SK-N-SH (cell line): ENCODE measurements at regions not wholly inside any gene's neighbourhood (a gene's known extent, or its start where the extent isn't known, plus 50 kb on each side); places are given as distances from the start of the nearest gene placed in this dataset.

Experiments
- CTCF ChIP-seq: fragments of 200-600 bp; sonication (generic); IDR thresholded peaks from 2 replicates; pipeline ENCODE4 v1.6.1; 2017; ENCODE audit warnings: antibody characterized with exemption, mild to moderate bottlenecking, moderate library complexity
- EZH2phosphoT487 ChIP-seq: fragments of 200-600 bp; sonication (generic); IDR thresholded peaks from 2 replicates; pipeline ENCODE4 v1.6.1; 2017; ENCODE audit warnings: low read depth, mixed run types, mild to moderate bottlenecking, antibody characterized with exemption, moderate library complexity, borderline replicate concordance
- GABPA ChIP-seq: IDR thresholded peaks from 2 replicates; pipeline ENCODE4 v1.4.0; 2012; ENCODE audit warnings: low read depth, mild to moderate bottlenecking
- MAX ChIP-seq: IDR thresholded peaks from 2 replicates; pipeline ENCODE4 v1.4.0; 2012; ENCODE audit warnings: low read depth
- REST ChIP-seq: IDR thresholded peaks from 2 replicates; pipeline ENCODE4 v1.6.1; 2012; ENCODE audit warnings: mild to moderate bottlenecking, low read depth, low read length, moderate library complexity
- RFX5 ChIP-seq: IDR thresholded peaks from 2 replicates; pipeline ENCODE4 v1.6.1; 2012; ENCODE audit warnings: mild to moderate bottlenecking, improper control_type of control experiment, low read length
- TAF1 ChIP-seq: IDR thresholded peaks from 2 replicates; pipeline ENCODE4 v1.6.1; 2012; ENCODE audit warnings: low read depth, mild to moderate bottlenecking, low read length, moderate library complexity, borderline replicate concordance
- USF2 ChIP-seq: fragments of 150-350 bp; IDR thresholded peaks from 2 replicates; pipeline ENCODE4 v1.6.1; 2017; ENCODE audit warnings: antibody characterized with exemption, low read length, low read depth, borderline replicate concordance

GRCh38 chrX:120015145-120016067, 62.1 kb downstream of the RHOXF2B start:
- TF ChIP-seq USF2 (no peak), MAX (no peak), CTCF (no peak), GABPA (no peak), RFX5 (no peak), TAF1 (no peak), REST (no peak), EZH2phosphoT487 (no peak)
